Cerebellar cortex (tissue), 1 donor: ENCODE measurements at regions not wholly inside any gene's neighbourhood (a gene's known extent, or its start where the extent isn't known, plus 50 kb on each side); places are given as distances from the start of the nearest gene placed in this dataset.
"Not testable (repeated sequence)": the region's sequence is repeated elsewhere in the genome, so short reads cannot be mapped to it uniquely, and the experiment has no call there.

Experiments used
- DNase-seq: peaks from one replicate; pipeline ENCODE4 v3.0.0-alpha.2; 2015; ENCODE audit warnings: low spot score

DNA sequence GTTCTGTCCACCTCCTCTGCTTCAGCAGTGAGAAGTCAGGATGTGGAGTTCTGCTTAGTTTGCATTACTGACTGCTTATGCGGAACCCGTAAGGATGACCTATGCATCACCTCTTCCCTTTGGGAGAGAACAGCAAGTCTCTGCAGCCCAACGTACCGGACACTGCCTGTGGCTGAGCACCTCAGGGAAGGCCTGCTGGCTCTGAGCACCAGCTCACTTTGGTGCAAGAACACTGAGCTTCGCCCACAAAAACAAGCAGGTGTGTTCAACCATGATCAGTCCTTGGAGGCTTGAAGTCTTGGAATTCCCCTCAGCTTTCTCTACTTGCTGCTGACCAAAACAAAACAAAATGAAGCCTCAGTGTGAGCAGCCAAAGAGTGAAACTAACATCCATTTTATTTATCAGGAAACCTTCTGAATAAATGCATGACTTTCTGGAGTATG lies 52.7 kb upstream of the NCK2 start:
- no peak for DNase-seq

DNA sequence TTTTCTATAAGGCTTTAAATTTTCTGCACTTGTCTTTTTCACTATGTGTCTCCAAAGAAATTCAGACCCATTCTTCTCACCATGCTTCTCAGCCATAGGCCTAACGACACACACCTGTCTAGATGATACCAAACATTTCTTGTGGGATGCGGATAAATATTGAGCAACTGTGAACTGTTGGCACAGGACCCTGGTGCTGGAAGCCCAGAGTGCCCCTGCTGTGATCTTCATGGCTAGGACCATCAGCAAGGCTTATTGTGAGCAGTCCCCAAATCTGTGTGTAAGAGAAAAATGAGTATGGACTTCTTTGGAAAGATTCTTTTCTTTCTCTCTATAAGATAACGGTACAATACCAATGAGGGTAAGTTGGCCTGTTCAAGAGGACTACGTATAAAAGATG lies 54.1 kb upstream of the NCK2 start:
- DNase-seq: peak; percentile 56

DNA sequence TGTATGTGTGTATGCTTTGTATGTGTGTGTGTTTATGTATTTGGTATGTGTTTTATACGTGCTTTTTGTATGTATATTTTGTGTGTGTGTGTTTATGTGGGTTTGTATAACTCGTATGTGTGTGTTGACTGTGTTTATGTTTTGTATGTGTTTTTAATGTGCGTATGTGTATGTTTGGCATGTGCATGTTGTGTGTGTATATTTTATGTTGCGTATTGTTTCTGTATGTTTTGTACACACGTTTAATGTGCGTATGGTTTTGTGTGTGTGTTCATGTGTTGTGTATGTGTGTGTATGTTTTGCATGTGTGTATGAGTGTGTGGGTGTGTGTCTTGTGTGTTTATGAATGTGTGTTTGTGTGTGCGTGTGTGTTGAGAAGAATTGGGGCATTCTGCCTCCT lies 55.2 kb upstream of the NCK2 start:
- DNase-seq: no peak

DNA sequence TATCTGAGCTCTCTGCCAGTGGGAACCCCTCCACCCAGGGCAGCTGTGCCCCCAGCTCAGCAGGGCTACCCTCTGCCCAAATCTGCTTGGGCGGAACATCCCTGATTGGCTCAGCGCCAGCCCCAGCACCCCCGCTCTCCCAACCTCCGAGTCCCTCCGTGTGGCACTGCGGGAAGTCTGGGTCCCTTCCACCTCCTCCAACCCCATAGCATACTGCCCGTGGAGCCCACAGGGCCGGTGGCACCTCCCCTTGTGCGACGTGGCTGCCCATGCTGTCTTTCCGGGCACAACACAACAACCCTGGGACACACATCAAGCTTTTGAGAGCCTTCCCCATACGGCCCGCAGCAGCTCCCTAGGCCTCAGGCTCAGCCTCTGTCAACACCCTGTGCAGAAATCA lies 55.8 kb upstream of the NCK2 start:
- DNase-seq: no peak

DNA sequence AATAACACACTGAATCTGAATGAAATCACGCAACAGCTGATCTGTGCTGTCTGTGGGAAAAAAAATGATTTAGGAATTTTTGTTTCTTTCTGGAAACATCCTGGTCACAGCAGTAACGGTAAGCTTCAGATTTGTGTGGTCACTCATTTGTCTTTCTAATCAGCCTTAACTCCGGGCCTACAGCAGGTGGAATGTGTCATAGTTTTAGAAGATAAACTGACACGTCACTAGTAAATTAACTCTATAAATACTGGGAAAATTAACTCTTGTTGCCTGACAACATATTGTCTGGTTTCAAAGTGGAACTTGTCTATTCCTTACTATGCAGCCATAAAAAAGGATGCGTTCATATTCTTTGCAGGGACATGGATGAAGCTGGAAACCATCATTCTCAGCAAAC lies 58.1 kb upstream of the NCK2 start:
- no peak for DNase-seq

DNA sequence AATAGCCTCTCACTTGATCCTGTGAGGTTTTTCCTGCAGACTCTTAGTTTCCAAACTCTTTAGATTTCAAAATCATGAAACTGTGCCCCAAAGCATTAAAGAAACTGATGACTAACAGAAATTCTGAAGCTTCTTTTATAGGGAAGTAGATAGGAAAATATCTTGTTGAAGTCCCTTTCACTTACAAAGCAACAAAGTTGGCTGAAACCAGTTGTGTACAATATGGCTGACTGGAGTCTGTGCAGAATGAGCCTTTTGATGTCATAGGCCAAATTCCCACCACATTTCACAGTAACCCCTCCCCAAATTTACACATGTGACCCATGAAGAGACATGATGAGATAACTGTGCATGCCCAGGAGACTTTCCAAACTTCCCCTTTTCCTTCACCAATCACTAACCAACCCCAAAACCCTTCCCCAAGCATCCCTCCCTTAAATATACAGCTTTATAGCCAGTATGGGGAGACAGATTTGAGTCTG lies 61.7 kb upstream of the NCK2 start:
- no peak for DNase-seq

DNA sequence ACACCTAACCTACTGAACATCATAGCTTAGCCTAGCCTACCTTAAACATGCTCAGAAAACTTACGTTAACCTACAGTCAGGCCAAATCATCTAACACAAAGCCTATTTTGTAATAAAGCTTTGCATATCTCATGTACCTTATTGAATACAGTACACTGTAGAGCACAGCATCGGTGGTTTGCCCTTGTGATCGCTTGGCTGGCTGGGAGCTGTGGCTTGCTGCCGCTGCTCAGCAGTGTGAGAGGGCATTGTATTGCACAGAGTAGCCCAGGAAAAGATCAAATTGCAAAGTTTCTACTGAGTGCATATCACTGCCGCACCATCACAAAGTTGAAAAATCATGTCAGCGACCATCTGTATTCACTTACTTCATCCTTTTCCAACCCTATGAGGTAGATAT lies 62.3 kb upstream of the NCK2 start:
- DNase-seq: no peak

DNA sequence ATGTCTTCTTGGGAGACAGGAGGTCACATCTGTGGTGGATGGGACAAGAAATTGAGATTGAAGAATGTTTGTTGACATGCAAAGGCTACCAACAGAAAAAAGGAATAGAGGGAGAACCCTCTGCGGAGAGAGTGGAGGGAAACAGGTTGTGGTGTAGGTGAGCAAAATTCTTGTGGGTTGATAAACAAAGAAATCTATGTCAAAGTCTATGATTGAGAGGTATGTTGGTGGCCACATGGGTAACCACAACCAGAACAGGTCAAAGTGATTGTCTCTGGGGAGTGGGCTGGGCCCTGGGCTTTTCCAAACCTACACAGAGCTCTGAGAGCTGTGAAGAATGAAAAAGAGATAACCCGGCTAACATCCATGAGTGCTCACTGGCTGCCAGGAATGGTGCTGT lies 62.8 kb upstream of the NCK2 start:
- no peak for DNase-seq

DNA sequence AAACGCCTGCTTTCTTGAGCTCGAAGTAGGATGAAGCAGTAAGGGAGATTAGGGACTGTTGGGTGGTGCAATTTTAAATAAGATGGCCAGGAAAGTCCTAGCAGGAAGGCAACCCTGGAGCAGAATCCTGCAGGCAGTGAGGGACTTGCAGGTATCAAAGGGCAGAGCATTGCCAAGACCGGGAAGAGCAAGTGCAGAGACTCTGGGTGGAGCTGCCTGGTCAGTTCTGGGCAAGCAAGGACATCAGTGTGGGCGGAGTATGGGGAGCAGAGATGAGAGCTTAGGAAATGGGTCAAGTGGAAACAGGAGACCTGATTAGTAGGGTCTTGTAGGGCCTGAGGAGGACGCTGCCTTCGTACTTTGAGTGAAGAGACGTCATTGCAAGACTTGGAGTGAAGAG lies 64.4 kb upstream of the NCK2 start:
- DNase-seq: no peak

DNA sequence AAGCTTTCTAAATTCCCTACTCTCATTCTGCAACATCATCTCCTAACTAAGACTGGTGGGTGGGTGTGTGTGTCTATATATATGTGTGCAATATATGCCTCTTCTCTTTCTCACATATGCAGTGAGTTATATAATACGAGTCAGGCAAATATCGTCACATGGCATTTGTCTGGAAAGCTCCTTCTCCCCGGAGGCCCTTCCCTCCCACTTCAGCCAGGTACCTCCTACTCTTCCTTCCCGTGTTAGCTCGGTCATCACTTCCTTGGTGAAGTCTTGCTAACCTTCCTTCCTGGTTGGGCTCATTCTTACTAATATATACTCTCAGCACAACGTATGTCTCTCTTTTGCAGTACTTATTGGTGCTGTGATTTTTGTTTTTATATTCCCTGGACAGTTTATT lies 66.4 kb upstream of the NCK2 start:
- DNase-seq: no peak

DNA sequence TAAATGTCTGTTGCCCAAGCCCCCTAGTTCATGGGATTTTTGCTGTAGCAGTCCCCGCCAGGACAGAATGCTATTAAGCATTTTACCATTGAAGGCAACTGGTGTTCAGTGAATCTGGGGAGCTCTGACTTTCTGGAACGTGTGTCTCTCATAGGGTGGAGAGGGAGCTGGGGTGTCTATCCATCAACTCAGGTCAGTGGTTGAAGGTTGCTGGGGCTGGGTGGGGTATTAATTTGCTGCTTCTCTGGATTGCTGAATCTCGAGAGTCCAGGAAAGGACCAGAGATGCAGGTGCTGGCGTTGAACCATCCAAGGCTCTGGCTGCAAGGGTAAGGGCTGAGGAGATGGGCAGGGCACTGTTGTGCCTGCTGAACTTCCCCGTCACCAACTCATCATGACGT lies 66.8 kb upstream of the NCK2 start:
- no peak for DNase-seq

DNA sequence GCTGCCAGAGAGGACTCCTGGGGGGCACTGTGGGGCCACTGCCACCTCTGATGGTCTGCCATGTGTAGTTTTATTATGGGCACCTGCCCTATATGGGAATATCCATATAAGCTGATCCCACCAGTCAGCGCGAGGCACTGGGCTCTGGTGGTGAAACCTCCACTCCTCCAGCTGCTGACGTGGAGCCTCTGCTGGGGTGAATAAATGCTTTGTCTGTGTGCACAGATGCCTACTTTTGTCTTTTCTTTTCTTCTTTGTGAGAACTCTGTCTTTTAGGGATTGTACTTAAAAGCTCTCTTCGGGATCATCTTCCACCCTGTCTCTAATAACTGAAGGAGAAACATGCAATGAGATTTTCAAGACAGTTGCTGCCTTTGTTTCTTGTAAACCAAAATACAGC lies 68.9 kb upstream of the NCK2 start:
- no peak for DNase-seq

DNA sequence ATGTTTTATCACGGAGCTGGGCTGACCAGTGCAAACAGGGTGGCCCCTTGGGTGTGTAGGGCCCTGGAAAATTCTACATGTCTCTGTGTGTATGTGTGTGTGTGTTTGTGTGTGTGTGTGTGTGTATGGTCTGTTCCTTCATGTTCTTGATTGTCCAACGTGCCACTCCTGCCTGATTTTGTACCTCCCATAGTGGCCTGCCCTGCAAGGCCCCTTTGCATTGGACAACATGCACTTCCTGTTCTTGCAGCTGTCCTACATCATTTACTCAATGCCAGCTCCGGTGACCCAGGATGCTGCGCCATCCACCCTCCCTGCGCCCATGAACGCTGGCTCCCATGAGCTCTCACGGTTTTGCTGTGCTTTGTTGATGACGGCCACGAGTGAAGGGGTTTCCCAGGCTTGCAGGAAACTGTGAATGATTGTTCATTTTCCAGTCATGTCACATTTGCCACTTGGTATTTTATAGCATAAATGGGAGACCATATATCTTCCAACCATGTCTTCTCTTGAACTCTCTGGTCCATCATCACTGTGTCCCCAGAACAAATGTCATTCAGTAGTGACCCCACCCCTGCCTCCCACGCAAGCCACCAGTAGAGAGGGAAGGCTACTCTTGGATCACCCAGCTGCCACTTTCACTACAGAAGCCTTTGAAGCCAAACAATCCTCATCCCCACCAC lies 69.7 kb upstream of the NCK2 start:
- DNase-seq: no peak

DNA sequence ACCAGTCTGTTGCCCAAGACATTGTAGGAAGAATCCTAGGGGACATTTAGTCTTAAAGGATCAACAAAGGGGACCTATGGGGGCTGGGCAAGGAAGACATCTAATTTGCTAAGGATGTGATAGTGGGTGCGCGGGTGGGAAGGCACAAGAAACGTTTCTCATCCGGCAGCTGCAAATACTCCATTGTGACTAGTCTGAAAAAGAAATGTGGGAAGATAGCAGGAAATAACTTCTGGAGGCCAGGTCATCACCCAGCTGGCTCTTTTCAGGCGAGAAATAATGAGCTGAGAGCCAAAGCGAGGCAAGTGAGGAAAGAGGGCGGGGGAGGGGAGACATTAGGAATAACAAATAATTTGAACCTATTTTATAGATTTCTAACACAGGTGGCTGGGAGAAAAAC lies 70.3 kb upstream of the NCK2 start:
- no peak for DNase-seq

DNA sequence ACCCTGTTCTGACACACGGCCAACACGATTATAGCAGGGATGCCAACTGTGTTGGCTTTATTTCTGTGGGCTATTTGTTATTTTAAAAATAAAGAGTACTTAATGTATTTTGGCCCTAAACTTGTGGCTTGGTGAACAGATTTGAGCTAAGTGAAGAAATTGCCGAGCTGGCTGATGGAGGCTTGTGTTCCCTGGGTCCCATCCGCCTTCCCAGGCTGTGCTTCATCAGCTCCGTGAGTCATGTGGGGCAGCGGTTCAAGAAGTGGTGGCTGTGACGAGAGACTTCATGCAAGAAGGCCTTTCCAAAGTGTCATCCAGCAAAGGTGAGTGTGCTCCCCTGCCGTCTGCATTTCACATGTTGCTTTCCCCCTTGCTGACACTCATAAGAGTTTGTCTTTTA lies 73.6 kb upstream of the NCK2 start:
- DNase-seq: peak; percentile 55

DNA sequence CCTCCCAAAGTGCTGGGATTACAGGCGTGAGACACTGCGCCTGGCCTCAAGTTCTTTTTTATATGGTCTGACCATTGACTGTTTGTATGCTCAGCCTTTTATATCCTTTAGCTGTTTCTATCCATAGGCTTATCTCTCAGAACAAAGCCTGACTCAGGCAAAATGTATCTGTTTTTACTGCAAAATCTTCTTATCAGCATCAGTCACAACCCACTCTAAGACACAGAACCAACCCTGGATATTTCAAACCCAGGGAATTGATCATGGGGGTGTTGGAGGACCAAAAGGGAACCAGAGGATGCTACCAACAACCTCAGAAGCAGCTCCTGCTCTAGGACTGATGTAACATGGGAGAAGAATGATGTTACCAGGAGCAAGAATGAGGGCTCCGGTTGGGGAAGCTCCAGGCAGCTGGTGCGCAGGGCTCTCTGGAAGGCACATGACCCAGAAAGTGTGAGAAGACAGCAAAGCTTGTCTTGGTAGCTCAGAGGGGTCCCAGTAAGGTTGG lies 75.3 kb upstream of the NCK2 start:
- DNase-seq: no peak

DNA sequence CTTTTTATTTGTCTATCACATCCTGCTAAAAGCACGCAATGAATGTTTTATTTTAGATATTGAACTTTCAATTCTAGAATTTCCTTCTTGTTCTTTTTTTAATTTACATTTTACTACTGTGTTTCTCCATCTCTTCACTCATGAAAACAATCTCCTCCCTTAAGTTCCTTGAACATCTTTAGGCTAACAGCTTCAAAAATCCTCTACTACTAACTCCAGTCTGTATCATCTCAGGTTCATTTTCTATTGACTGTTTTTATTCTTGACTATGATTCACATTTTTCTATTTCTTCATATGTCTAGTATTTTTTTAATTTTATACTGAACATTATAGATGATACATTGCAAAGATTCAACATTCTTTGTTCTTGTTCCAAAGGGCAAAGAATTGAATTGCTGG lies 79.2 kb upstream of the NCK2 start:
- DNase-seq: no peak

DNA sequence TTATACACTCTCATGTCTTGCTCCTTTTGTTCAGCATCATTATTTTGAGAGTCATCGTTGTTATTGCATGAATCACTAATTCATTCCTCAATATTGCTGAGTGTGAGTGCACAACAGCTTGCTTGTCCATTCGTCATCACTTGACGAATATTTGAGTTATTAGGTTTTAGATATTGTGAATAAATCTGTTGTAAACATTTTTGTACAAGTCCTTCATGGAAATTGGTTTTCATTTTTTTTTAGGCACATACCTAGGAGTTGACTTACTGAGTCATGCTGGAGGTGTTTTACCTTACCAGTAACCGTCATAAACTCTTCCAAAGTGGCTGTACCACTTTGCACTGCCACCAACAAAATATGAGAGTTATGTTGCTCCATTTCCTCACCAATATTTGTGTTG lies 84.2 kb upstream of the NCK2 start:
- no peak for DNase-seq

DNA sequence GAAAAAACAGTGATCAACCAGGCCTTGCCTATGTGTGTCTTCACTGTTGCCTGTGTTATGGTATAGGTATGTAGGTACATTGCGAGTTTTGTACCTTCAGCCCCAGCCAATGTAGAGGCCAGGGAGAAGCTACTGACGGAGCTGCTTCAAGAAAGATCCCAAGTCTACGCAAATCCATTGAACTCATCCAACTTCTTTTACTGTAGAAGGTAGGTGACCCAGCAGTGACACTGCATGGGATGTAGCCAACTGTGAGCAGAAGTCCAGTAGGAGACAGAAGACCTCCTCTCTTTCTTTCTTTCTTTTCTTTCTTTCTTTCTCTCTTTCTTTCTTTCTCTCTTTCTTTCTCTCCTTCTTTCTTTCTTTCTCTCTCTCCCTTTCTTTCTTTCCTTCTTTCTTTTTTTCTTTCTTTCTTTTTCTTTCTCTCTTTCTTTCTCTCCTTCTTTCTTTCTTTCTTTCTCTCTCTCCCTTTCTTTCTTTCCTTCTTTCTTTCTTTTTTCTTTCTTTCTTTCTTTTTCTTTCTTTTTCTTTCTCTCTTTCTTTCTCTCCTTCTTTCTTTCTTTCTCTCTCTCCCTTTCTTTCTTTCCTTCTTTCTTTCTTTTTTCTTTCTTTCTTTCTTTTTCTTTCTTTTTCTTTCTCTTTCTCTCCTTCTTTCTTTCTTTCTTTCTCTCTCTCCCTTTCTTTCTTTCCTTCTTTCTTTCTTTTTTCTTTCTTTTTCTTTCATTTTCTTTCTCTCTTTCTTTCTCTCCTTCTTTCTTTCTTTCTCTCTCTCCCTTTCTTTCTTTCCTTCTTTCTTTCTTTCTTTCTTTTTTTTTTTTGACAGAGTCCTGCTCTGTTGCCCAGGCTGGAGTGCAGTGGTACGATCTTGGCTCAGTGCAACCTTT lies 88.7 kb upstream of the NCK2 start:
- DNase-seq: not testable (repeated sequence)

DNA sequence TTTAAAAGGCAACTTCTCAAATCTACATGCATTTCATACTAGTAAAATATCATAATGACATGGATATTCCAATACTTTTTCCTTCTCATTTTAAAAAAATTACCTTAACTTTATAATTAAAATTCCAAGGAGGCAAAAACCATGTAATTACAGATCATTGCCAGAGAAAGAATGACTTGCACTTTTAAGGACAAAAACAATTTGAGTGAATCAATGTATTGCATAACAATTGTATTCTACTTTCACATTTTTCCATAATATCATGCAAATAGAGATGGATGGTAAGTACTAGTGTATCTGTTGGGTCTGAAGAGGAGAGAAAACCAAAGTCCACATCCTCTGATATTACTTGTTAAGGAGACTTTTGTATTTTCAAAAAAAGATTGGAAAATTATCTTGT lies 89.5 kb upstream of the NCK2 start:
- no peak for DNase-seq

DNA sequence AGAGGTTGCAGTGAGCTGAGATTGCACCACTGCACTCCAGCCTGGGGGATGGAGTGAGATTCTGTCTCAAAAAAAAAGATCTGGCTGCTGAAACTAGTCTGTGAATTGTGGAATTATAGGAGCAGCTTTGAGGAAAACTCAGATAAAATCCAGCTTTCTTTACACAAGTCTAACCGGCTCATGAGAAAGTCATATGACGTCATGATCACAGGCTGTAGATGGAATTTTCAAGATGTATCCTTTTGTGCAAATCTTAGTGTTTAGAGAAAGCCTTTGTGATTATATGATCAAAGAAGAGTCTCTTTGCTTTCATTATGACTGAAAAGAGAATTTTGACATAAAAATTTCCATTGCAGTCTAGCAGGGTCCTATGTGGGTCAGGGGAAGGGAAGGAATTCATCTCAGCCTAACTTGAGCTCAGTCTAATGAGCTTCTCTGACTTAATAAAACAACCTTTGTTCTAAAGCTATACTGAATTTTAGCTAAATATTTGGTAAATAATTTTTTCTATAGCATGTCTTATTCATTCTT lies 90.2 kb upstream of the NCK2 start:
- no peak for DNase-seq

DNA sequence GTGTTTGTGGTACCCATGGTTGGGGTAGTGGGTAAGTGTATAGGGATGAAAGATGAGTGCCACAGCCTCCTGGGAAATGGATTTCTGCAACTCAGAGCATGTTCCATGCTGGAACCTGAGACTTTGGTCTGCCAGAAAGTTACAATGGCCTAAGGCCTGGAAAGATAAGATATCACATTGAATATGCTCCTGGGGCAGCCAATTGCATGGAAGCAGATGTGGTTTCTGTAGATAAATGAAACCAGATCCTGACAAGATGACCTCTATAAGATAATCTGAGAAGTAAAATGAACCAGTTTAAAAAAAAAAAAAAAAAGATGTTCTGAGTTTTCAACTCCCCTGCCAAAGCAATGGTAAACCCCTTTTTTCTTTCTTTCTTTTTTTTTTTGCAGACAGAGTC lies 91.4 kb upstream of the NCK2 start:
- DNase-seq: no peak
